Right renal pelvis (tissue), 4 donors: ENCODE measurements at regions not wholly inside any gene's neighbourhood (a gene's known extent, or its start where the extent isn't known, plus 50 kb on each side); places are given as distances from the start of the nearest gene placed in this dataset.

ENCODE experiments used
- DNase-seq, 4 donors: peaks; one replicate each; pipeline ENCODE4 v3.0.0-alpha.2; 2013; ENCODE audit warnings: low read depth in 4 of 4, low spot score in 3 of 4, missing footprints in 1 of 4

GRCh38 chr5:152337484-152337883 is 67.6 kb downstream of the NMUR2 start:
- no peak for DNase-seq

GRCh38 chr5:152335461-152335860 is 69.6 kb downstream of the NMUR2 start:
- no peak for DNase-seq

DNA sequence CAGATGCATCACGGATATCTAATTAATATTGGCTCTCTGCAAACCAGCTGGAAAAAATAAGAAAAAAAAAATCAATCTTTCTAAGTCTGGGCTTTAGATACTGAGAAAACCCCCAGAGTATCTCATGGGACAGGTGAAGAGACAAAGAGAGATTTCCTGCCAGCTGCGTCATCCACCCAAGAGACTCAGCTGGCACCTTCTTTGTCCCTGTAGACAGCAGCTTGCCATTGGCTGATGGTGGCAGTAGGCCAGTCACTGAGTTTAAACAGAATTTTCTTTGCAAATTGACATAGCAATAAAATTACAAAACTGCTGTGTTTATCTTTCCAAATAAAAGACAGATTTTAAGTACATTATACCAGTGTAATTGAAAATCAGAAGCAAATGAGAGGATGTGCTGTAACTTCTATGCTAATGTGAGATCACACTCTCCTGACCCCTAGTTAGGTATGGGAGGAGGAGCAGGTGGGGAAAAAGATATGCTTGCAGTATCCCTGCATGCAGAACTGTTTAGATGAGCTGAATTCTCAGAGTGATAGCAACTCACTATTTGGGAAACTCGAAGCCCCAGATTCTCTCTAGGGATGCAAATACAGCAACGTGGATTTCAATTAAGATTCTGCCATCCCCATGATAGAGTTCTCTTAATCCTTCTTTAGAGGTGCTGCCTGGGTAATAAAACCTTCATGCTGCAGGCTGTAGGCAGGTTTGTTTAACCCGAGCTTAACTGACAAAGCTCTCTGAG is 72.2 kb downstream of the NMUR2 start:
- no peak for DNase-seq

GRCh38 chr5:152331718-152332117 is 73.4 kb downstream of the NMUR2 start:
- DNase-seq, result no peak

DNA sequence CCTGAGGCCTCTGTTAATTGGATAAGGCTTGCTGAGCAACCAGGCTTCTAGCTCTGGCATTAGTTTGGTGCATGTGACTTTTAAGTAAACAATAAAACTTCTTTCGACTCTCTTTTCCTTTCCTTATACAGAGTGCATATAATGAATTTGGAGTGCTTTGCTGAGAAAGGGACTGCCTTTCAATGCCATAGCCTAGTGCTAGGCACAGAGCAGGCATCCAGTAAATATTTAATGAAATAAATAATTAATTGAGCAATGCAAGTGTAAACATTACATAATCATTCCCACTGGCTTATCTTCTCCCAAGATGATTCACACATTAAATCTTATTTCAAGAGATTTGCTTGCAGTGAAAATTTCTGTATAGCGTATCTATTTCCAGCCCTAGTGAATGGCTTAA is 74.1 kb downstream of the NMUR2 start:
- no peak for DNase-seq

DNA sequence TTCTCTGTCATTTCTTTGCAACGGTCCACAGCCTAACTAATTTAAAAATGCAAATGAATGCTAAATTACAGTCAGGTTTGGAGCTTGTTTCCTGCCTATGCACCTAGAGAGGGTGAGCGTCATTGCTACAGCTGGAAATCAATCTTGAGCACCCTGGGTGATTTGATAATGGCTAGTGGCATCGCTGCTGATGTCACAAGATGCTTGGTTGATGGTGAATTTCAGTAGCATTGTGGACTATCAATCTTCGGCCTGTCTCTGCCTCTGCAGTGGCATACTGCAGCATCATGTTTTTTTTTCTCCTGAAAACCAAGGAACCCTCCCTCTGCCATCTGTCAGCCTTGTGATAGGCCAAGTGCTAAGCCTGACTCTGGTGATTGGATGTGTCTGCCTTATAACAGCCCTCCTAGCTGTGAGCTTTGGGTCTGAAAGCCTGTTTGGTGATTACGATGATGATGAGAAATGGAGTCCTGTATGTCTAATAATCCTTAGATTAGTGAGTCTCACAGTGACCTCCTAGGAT is 75.3 kb downstream of the NMUR2 start:
- DNase-seq, result no peak

- no peak for DNase-seq
Observed at GRCh38 chr5:152329207-152329606, 75.9 kb downstream of the NMUR2 start.

GRCh38 chr5:152315942-152316341 is 89.1 kb downstream of the NMUR2 start:
- DNase-seq, result no peak

- no peak for DNase-seq
Observed at GRCh38 chr5:152314196-152314829, 90.8 kb downstream of the NMUR2 start.

DNA sequence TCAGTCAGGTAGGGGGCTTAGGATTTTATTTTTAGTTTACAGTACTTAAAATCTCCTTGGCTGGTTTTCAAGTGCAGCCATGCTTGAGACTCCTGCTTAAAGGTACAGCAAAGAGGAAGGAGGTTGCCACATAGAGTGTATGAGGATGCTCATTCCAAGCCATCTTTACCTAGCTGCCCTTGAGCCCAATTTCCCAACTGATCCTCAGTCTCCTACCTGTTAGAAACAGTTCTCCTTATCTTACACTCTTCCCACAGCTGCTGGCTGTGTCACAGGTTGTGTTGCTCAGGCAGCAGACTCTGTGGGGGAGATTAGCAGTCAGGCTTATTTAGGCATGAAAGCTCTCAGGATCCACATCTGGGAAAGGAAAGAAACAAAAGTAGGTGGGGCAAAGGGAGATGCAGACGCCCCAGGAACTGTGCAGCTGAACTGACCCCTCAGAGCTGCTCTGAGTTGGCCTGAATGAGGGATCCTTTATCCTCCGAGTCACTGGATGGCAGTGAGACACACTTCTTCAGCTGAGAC is 95.1 kb downstream of the NMUR2 start:
- no peak for DNase-seq

DNA sequence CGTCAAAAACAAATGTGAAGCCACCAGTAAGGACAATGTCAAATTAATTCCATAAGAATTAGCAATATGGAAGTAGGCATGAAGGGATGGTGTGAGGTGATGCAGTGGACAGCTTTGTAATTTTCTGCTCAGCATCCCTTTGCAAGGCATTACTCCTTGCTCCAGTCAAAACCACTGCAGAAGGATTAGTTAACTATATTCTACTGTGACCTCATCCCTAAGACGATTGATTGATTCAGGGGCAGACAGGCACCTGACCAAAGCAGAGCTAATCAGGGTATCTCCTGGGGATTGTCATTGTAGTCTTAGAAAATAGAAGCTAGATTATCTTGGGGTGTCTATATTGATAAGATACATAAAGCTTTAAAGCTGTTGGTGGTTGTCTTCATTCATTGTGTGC is 98.7 kb downstream of the NMUR2 start:
- DNase-seq, result no peak

GRCh38 chr5:152305525-152305924 is 99.6 kb downstream of the NMUR2 start:
- no peak for DNase-seq

GRCh38 chr5:152303841-152304240 is 101.2 kb downstream of the NMUR2 start:
- DNase-seq, result no peak

- no peak for DNase-seq
Observed at GRCh38 chr5:152297866-152298265, 107.2 kb downstream of the NMUR2 start.

- DNase-seq, result no peak
Observed at GRCh38 chr5:152293189-152293588, 111.9 kb downstream of the NMUR2 start.

- DNase-seq, result no peak
Observed at GRCh38 chr5:152290181-152290580, 114.9 kb downstream of the NMUR2 start.

DNA sequence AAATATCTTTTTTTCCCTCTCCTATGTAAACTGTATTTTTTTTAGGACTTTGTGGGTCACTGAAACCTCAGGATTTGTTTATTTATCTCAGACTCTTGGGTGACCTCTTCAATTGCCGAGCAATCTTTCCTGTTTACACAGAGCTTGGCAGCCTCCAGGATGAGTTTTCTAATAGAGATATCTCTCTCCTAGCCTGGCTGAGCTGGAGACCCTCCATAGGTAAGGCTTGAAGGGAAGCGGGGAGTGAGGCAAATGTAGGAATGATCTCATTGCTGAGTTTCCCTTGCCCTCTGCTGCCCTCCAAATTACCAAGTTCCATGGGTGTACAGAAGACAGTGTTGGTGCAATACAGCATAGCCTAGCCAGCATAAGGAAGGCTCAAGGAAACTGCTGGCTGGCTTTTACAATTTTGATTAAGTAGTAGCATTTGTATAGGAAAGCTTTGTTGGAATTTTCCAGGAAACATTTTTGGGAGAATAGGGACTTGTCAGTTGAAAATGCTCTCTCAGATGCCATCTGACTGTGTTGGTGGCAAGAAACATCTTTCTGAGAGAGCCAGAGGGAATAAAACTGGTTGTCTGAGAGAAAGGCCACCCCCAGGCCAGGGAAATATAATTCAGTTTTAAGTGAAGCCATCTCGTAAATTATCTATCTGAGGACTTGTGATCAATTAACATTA is 116.0 kb downstream of the NMUR2 start:
- no peak for DNase-seq

- no peak for DNase-seq
Observed at GRCh38 chr5:152288499-152288898, 116.6 kb downstream of the NMUR2 start.

DNA sequence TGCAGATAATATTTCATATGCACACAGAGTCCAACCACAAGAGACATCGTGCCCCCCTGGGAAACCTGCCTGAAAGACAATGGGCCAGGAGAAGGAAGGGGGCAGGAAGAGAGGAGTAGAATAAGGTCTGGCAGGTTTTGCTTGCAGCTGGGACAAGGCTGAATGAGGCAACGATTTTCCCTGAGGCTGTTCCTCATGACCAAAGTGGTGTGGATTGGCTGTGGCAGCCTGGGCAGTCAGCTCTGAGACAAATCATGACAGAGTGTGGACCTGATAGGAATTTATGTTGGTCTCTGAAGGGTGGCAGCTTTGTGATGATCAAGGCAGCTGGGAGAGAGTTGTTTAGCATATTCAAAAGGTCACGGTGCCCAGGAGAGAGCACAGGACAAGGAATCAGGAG is 119.3 kb downstream of the NMUR2 start:
- no peak for DNase-seq

DNA sequence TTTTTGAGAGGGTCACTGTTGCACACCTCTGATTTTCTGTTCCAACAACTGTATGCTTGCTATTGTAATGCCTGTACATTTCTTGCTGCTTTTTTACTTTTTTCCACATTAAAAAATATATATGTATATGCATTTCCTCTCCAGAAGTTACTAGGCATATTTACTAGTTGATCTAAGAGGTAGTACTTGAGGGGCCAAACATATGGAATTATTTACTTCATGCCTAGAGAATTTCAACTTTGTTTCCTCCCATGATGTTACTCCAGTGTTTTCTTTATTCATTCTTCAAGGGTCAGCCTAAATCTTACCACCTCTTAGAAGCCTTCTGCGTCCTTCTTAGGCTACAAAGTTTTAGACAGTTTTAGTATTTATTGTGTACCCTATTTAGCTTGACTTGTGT is 122.7 kb downstream of the NMUR2 start:
- DNase-seq, result no peak

DNA sequence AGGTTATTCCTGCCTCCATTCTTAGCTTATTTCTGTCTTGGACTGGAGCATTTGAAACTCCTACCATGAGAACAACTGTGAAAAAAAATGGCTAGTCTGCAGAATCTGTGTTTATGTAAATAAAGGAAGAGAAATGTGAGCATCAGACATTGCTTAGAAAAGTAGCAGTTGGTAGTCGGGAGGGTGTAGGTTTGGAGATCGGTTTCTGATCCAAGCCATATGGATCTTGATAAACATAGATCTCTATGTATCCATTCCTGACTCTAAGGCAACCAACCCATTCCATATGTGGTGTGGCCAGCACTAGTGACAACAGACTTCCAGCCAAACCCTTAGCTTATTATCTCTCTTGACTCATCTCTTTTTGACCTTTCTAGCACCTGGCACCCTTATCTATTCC is 127.1 kb downstream of the NMUR2 start:
- DNase-seq, result no peak
